ENCODE measurements at regions not wholly inside any gene's neighbourhood (a gene's known extent, or its start where the extent isn't known, plus 50 kb on each side); places are given as distances from the start of the nearest gene placed in this dataset.

GRCh38 chr15:35974052-35974451, 428.1 kb upstream of the DPH6 start:
- no peak for TF ChIP-seq EP300 (IDR thresholded peaks at IDR 0.05)
- TF ChIP-seq POLR2A (IDR thresholded peaks at IDR 0.05; ENCODE audit: low read depth): no peak
- no peak for TF ChIP-seq CTCF (IDR thresholded peaks at IDR 0.05)
- no peak for TF ChIP-seq POLR2AphosphoS5 (IDR thresholded peaks at IDR 0.05)
- intact Hi-C loops (cut with DNase I): no loop called here
- WGBS: 76% methylated on average over 3 of the region's 3 CpGs
- DNase-seq (ENCODE audit: extremely low spot score): no peak
- Histone ChIP-seq H3K9me3 (no peaks in the 10 kb centered on the region), H3K4me3 (no peak overlapping the region), H3K27me3 (no peaks in the 10 kb centered on the region), H3K36me3 (no peaks in the 10 kb centered on the region), H3K4me1 (peaks cover 0 to 26% (median 22%) of the 10 kb centered on the region in 4 donors), H3K27ac (replicated peaks in 1 of 4) (no peak overlapping the region)

- H3K27ac ChIP-seq (replicated peaks in 1 of 4): no peak overlapping the region
- 95% methylated on average over 4 of the region's 4 CpGs for WGBS
- no peak overlapping the region for H3K4me3 ChIP-seq
- peaks cover 0 to 38% (median 30%) of the 10 kb centered on the region in 4 donors for H3K4me1 ChIP-seq
- H3K9me3 ChIP-seq: no peaks in the 10 kb centered on the region
- TF ChIP-seq CTCF (IDR thresholded peaks at IDR 0.05) (no peak), EP300 (IDR thresholded peaks at IDR 0.05) (no peak), POLR2A (IDR thresholded peaks at IDR 0.05; ENCODE audit: low read depth) (no peak), POLR2AphosphoS5 (IDR thresholded peaks at IDR 0.05) (no peak)
- H3K36me3 ChIP-seq: no peaks in the 10 kb centered on the region
- intact Hi-C loops (cut with DNase I): no loop called here
- DNase-seq (ENCODE audit: extremely low spot score): no peak
- H3K27me3 ChIP-seq: no peaks in the 10 kb centered on the region
Observed at GRCh38 chr15:35975941-35976340, 430.0 kb upstream of the DPH6 start.

- Histone ChIP-seq H3K27me3 (no peaks in the 10 kb centered on the region), H3K4me1 (peaks cover 0 to 29% (median 19%) of the 10 kb centered on the region in 4 donors), H3K27ac (replicated peaks in 1 of 4) (no peak overlapping the region), H3K36me3 (no peaks in the 10 kb centered on the region), H3K9me3 (no peaks in the 10 kb centered on the region), H3K4me3 (no peak overlapping the region)
- DNase-seq (ENCODE audit: extremely low spot score): no peak
- WGBS: 68% methylated on average over 2 of the region's 2 CpGs
- intact Hi-C loops (cut with DNase I): no loop called here
- TF ChIP-seq EP300 (IDR thresholded peaks at IDR 0.05): no peak
- TF ChIP-seq CTCF (IDR thresholded peaks at IDR 0.05): no peak
- TF ChIP-seq POLR2AphosphoS5 (IDR thresholded peaks at IDR 0.05): no peak
- TF ChIP-seq POLR2A (IDR thresholded peaks at IDR 0.05; ENCODE audit: low read depth): no peak
Observed at GRCh38 chr15:35979608-35980007, 433.6 kb upstream of the DPH6 start.

- Histone ChIP-seq H3K27ac (replicated peaks in 1 of 4) (no peak overlapping the region), H3K4me3 (no peak overlapping the region), H3K9me3 (no peaks in the 10 kb centered on the region), H3K36me3 (no peaks in the 10 kb centered on the region), H3K27me3 (no peaks in the 10 kb centered on the region), H3K4me1 (peaks cover 8 to 38% (median 30%) of the 10 kb centered on the region in 4 donors)
- no peak for DNase-seq (ENCODE audit: extremely low spot score)
- intact Hi-C loops (cut with DNase I): no loop called here
- TF ChIP-seq POLR2AphosphoS5 (IDR thresholded peaks at IDR 0.05): no peak
Observed at GRCh38 chr15:35980719-35981118, 434.8 kb upstream of the DPH6 start.

- TF ChIP-seq POLR2AphosphoS5 (IDR thresholded peaks at IDR 0.05) (no peak), CTCF (IDR thresholded peaks at IDR 0.05) (no peak), EP300 (IDR thresholded peaks at IDR 0.05) (no peak), POLR2A (IDR thresholded peaks at IDR 0.05; ENCODE audit: low read depth) (no peak)
- DNase-seq (ENCODE audit: extremely low spot score): no peak
- Histone ChIP-seq H3K4me1 (peaks cover 18 to 44% (median 36%) of the 10 kb centered on the region in 4 donors), H3K27ac (replicated peaks in 1 of 4) (peak overlapping the region in 3 of 4 donors; percentile 8 to 53 (median 47)), H3K4me3 (no peak overlapping the region), H3K36me3 (no peaks in the 10 kb centered on the region), H3K27me3 (no peaks in the 10 kb centered on the region), H3K9me3 (no peaks in the 10 kb centered on the region)
- intact Hi-C loops (cut with DNase I): no loop called here
- 23% methylated on average over 7 of the region's 7 CpGs for WGBS
Observed at GRCh38 chr15:35986191-35986721, 440.3 kb upstream of the DPH6 start.

All from esophagus muscularis mucosa (tissue), 4 donors.